Fibroblast of lung (primary cell): ENCODE measurements at regions not wholly inside any gene's neighbourhood (a gene's known extent, or its start where the extent isn't known, plus 50 kb on each side); places are given as distances from the start of the nearest gene placed in this dataset.

Experiments
- CTCF ChIP-seq, 2 donors: IDR thresholded peaks in 1 of 2; conservative IDR thresholded peaks in 1 of 2; 1 replicate in 1 of 2; 2 replicates in 1 of 2; pipeline ENCODE4 v1.5.1; 2011 to 2012; ENCODE audit warnings: low read length in 2 of 2, control low read depth in 1 of 2, inconsistent platforms in 1 of 2, low read depth in 1 of 2, mild to moderate bottlenecking in 1 of 2
- EZH2 ChIP-seq: IDR thresholded peaks from 2 replicates; pipeline ENCODE4 v1.5.1; 2012; ENCODE audit warnings: low read length, control low read depth, mild to moderate bottlenecking; ENCODE audit errors: missing control alignments

DNA sequence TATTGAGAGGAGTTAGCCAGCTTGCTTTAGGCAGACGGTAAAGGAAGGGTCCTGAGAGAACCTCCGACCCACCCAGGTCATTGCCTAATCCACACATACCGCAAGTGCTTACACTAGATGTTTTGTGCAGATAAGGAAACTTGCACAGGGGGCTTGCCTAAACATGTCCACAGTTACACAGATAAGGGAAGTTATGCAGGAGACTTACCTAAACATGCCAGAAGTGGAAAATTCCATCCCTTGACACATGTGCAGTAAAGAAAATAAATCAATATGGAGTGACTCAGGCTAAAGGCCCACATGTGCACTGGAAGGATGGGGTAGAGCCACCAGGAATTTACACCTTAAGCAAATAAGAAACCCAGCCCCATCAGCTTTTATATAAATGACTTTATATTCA lies 232.8 kb upstream of the HDX start:
- TF ChIP-seq CTCF (conservative IDR thresholded peaks at IDR 0.05 in 1 of 2, IDR thresholded peaks at IDR 0.05 in 1 of 2; ENCODE audit: low read depth in 1 of 2, low read length in 2 of 2) (no peak), EZH2 (no peak)
